ENCODE measurements at regions not wholly inside any gene's neighbourhood (a gene's known extent, or its start where the extent isn't known, plus 50 kb on each side); places are given as distances from the start of the nearest gene placed in this dataset.

- TF ChIP-seq CTCF (IDR thresholded peaks at IDR 0.05; ENCODE audit: insufficient read depth, low read length) (no peak), GABPA (IDR thresholded peaks at IDR 0.05; ENCODE audit: low read depth) (no peak)
Measured at GRCh38 chr11:81669935-81670543, 1063.6 kb downstream of the FAM181B start.

Data from HL-60 (cell line).